PFSK-1 (cell line): ENCODE measurements at regions not wholly inside any gene's neighbourhood (a gene's known extent, or its start where the extent isn't known, plus 50 kb on each side); places are given as distances from the start of the nearest gene placed in this dataset.

Experiments
- FOXP2 ChIP-seq: optimal IDR thresholded peaks from 2 replicates; pipeline ENCODE3; 2011; ENCODE audit warnings: borderline replicate concordance, control low read depth, inconsistent platforms; ENCODE audit not compliant: insufficient read depth; ENCODE audit errors: extremely low read length, extremely low read depth
- POLR2AphosphoS5 ChIP-seq: IDR thresholded peaks from 2 replicates; pipeline ENCODE4 v1.6.1; 2012; ENCODE audit warnings: low read depth, mild to moderate bottlenecking, control low read depth, low read length, moderate library complexity
- SIN3A ChIP-seq: IDR thresholded peaks from 2 replicates; pipeline ENCODE4 v1.6.1; 2012; ENCODE audit warnings: mild to moderate bottlenecking, low read length, moderate library complexity, borderline replicate concordance; ENCODE audit not compliant: insufficient read depth
- TAF1 ChIP-seq: IDR thresholded peaks from 2 replicates; pipeline ENCODE4 v1.6.1; 2012; ENCODE audit warnings: low read length, control low read depth, borderline replicate concordance; ENCODE audit not compliant: insufficient read depth
- TF ChIP-seq, protein P1 (sequence below), 2 experiments: IDR thresholded peaks; 2 replicates each; pipeline versions ENCODE4 v1.6.1 to v1.8.0; 2011 to 2012; ENCODE audit warnings: low read depth in 2 of 2, low read length in 2 of 2, control low read depth in 1 of 2, inconsistent platforms in 1 of 2, mild to moderate bottlenecking in 1 of 2, moderate library complexity in 1 of 2; ENCODE audit not compliant: insufficient read depth in 1 of 2

DNA sequence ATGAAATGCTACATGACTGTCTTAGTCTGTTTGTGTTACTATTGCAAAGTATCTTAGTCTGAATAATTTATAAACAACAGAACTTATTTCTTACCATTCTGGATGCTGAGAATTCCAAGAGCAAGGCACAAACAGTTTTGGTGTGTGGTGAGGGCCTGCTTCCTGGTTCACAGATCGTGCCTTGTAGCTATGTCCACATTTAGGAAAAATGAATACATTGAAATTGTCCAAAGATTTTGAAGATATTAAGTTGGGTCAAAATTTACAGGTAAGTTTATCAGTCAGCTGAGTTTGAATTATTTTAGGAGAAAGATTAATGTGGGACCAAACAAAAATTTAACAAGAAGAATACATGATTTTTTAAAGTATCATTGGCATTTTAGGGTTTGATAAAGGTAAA lies 293.5 kb downstream of the LTN1 start:
- TF ChIP-seq SIN3A (no peak), POLR2AphosphoS5 (no peak)

DNA sequence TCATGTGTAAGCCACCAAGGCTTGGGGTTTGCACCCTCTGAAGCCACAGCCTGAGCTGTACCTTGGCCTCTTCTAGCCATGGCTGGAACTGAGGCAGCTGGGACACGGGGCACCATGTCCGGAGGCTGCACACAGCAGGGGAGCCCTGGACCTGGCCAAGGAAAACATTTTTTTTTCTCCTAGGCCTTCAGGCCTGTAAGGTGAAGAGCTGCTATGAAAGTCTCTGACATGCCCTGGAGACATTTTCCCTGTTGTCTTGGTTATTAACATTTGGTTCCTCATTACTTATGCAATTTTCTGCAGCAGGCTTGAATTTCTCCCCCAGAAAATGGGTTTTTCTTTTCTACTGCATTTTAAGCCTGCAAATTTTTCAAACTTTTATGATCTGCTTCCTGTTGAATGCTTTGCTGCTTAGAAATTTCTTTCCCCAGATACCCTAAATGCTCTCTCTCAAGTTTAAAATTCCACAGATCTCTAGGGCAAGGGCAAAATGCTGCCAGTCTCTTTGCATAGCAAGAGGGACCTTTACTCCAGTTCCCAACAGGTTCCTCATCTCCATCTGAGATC lies 295.8 kb downstream of the LTN1 start:
- no peak for TF ChIP-seq SIN3A
- TF ChIP-seq POLR2AphosphoS5 = no peak
- TF ChIP-seq TAF1 = no peak
- TF ChIP-seq, protein P1, sequence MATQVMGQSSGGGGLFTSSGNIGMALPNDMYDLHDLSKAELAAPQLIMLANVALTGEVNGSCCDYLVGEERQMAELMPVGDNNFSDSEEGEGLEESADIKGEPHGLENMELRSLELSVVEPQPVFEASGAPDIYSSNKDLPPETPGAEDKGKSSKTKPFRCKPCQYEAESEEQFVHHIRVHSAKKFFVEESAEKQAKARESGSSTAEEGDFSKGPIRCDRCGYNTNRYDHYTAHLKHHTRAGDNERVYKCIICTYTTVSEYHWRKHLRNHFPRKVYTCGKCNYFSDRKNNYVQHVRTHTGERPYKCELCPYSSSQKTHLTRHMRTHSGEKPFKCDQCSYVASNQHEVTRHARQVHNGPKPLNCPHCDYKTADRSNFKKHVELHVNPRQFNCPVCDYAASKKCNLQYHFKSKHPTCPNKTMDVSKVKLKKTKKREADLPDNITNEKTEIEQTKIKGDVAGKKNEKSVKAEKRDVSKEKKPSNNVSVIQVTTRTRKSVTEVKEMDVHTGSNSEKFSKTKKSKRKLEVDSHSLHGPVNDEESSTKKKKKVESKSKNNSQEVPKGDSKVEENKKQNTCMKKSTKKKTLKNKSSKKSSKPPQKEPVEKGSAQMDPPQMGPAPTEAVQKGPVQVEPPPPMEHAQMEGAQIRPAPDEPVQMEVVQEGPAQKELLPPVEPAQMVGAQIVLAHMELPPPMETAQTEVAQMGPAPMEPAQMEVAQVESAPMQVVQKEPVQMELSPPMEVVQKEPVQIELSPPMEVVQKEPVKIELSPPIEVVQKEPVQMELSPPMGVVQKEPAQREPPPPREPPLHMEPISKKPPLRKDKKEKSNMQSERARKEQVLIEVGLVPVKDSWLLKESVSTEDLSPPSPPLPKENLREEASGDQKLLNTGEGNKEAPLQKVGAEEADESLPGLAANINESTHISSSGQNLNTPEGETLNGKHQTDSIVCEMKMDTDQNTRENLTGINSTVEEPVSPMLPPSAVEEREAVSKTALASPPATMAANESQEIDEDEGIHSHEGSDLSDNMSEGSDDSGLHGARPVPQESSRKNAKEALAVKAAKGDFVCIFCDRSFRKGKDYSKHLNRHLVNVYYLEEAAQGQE (IDR thresholded peaks at IDR 0.05; ENCODE audit: insufficient read depth in 1 of 2, low read depth in 2 of 2, low read length in 2 of 2) = no peak

DNA sequence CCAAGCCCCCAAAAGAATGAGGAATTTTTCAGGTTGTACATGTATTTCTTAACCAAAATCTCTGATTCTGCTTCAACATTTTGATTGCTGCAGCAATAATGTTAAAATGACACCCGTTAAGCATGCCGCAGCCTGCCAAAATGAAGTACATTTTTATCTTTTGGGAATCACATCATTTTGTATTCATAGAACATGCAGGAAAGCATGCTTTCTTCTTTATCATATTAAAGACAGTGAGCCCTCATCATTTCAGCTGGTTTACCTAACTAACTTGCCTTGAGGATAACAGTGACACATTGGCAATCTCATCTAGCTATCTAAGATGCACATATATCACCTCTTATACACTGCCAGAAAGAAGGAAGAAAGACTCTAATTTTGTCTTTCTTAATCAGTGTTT lies 299.2 kb downstream of the LTN1 start:
- TF ChIP-seq FOXP2 = no peak
- no peak for TF ChIP-seq SIN3A
- TF ChIP-seq TAF1 = no peak
- TF ChIP-seq, protein P1 (IDR thresholded peaks at IDR 0.05; ENCODE audit: insufficient read depth in 1 of 2, low read depth in 2 of 2, low read length in 2 of 2) = no peak
- no peak for TF ChIP-seq POLR2AphosphoS5

DNA sequence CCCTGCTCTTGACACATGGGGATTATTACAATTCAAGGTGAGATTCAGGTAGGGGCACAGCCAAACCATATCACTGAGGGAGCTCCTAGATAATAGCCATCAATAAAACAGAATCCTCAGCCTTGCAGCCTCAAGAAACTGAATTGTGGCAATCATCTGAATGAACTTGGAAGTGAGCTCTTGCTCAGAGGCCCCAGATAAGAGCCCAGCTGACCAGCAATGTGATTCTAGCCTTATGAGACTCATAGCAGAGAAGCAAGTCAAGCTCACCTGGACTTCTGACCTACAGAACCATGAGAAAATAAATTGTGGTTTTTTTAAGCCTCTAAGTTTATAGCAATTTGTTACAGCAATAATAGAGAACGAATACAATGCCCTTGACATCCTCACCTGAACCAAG lies 302.5 kb downstream of the LTN1 start:
- no peak for TF ChIP-seq SIN3A
- TF ChIP-seq, protein P1 (IDR thresholded peaks at IDR 0.05; ENCODE audit: insufficient read depth in 1 of 2, low read depth in 2 of 2, low read length in 2 of 2) = no peak
- TF ChIP-seq FOXP2 = no peak
- no peak for TF ChIP-seq POLR2AphosphoS5
- TF ChIP-seq TAF1 = no peak

DNA sequence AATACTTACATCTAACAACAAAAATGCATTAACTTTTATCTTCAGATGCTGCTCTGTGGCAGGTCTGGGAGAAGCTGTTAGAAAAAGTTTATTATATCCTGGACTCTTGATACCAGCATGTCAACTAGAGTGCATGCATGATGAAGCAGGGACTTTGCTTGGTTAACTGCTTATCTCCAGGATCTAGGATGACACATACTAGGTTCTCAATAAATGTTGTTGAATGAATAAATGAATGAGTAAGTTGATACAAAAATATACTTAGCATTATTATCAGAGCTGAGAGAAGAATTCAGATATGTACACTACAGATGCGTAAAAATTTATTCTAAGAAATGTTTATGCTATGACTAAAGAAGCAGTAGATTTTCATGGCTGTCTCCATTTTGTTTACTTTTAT lies 304.3 kb downstream of the LTN1 start:
- TF ChIP-seq POLR2AphosphoS5 (no peak), TAF1 (no peak)

DNA sequence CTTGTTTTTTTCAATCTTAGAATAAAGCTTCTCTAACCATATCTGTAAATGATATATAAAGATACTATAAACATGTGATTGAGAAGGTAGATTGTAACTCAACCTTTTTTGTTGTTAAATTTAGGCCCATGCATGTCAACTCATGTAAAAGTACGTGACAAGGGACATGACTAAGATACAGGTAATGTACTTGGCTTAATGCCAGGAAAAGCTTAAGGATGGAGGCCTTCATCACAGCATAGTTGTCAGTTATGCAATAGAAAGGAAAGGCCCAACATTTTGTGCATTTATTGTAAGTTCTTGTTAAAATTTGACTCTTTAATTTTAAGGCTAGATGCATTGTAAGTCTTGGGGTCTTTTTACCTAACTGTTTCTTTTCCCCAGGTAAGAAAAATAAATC lies 305.1 kb downstream of the LTN1 start:
- TF ChIP-seq, protein P1 (IDR thresholded peaks at IDR 0.05; ENCODE audit: insufficient read depth in 1 of 2, low read depth in 2 of 2, low read length in 2 of 2) = no peak
- TF ChIP-seq FOXP2 (no peak), SIN3A (no peak), TAF1 (no peak), POLR2AphosphoS5 (no peak)
